LNCAP (cell line): ENCODE measurements at regions not wholly inside any gene's neighbourhood (a gene's known extent, or its start where the extent isn't known, plus 50 kb on each side); places are given as distances from the start of the nearest gene placed in this dataset.

ENCODE experiments used
- TF ChIP-seq, protein P1 (sequence below): fragments of 450-650 bp; IDR thresholded peaks from 2 replicates; pipeline ENCODE4 v1.5.1; 2017; ENCODE audit warnings: mild to moderate bottlenecking

DNA sequence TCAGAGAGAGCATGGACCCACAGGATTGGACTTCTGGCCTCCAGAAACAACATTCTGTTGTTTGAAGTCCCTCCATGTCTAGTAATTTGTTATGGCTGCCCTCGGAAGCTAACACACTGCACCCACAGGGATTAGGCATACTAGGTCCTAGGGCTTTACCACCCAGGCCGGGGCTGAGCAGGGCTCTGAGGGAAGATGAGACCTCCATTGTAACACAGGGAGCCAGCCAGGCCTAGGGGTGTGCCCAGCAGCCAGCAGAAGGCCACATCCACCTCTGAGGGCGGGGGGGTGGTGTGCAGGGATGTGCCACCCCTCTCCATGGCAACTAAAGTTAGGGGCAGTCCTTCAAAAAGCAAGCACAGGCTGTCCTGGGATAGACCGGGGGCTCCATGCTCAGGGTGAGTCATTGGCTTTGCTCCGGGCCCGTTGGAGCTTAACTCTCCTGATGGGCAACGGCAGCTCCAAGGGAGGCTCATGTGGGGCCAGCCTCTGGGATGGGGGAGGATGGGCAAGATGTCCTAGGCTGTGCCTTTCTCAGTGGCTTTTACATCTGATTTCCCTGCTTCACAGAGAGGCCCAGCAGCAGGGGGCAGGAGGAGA is 96.6 kb upstream of the GPR26 start:
- TF ChIP-seq, protein P1, sequence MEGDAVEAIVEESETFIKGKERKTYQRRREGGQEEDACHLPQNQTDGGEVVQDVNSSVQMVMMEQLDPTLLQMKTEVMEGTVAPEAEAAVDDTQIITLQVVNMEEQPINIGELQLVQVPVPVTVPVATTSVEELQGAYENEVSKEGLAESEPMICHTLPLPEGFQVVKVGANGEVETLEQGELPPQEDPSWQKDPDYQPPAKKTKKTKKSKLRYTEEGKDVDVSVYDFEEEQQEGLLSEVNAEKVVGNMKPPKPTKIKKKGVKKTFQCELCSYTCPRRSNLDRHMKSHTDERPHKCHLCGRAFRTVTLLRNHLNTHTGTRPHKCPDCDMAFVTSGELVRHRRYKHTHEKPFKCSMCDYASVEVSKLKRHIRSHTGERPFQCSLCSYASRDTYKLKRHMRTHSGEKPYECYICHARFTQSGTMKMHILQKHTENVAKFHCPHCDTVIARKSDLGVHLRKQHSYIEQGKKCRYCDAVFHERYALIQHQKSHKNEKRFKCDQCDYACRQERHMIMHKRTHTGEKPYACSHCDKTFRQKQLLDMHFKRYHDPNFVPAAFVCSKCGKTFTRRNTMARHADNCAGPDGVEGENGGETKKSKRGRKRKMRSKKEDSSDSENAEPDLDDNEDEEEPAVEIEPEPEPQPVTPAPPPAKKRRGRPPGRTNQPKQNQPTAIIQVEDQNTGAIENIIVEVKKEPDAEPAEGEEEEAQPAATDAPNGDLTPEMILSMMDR: no peak

DNA sequence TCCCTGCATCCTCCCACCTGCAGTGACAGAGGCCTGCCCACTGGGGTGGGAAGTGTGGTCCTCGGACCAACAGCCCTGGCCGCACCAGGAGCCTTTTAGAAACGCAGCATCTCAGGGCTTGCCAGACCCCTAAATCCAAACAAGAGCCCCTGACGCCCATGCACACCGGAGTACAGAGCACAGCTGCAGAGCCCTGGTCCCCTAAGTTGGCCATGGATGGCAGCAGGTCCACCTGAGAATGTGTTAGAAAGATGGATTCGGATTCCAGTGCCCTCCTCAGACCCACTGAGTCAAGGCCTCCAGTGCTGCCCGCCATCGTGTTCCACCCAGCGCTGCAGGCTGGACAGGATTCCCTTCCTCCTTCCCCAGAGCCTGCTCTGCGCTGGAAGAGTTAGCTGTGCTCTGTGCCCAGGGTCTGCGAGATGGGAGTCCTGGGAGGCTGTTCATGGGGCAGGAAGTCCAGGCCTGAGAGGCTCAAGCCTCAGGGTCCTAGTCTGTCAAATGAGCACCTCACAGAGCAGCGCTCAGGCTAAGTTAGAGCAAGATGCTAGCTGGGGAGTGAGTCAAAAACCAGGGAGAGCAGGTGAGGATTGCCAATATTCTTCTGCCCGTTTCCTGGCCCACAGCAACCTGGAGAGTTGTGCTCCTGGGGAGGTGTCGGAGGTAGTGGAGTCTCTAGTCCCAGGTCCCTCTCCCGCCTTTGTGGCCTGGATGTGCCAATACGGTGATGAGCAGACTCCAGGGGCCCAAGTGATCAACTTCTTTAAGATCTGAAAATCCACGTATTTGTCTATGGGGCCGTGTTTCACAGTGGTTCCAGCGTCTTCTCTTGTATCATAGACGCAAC is 95.9 kb upstream of the GPR26 start:
- TF ChIP-seq, protein P1: no peak

DNA sequence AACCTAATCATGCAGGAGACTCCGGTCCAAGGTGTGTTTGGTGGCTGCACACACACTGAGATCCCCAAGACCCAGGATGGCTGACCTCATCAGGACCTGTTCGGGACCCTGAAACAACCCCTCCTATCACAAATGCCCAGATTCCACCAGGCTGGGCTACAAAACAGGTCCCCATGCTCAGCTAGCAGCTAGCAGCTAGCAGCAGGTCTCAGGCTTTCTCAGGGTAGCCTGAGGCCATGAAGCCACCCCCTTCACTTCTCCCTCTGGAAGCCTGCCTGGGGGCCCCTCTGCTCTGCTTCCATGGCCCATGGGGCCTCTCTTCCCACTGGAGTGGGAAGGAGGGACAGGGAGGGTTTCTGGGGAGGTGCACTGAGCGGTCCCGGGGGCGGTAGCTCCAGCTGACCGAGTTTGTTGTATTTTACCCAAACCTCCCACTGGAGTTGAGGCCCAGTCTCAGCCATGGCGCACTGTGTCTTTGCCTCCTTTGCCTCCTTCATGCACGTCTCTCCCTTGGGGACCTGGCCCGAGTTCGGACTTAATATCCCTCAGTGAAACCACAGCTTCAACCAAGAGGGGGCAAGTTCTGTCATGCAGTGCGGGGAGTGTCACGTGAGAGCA is 95.1 kb upstream of the GPR26 start:
- TF ChIP-seq, protein P1: no peak

DNA sequence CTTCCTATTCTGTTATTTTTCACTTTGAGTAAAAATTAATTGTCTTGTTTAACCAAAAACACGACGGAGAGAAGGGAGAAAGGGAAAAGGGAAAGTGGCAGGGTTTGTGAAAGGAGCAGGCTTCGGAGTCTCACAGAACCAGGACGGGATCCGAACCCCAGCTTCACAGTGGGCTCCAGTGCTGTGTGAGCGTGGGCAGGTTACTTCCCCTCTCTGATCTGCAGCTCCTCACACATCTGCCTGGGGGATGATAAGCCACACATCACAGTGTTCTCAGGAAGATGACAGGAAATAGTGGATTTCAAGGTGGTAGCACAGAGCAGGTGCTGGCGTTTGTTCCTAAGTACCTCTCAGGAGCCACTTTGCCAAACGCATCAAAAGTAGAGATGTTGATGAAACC is 94.2 kb upstream of the GPR26 start:
- TF ChIP-seq, protein P1: no peak

DNA sequence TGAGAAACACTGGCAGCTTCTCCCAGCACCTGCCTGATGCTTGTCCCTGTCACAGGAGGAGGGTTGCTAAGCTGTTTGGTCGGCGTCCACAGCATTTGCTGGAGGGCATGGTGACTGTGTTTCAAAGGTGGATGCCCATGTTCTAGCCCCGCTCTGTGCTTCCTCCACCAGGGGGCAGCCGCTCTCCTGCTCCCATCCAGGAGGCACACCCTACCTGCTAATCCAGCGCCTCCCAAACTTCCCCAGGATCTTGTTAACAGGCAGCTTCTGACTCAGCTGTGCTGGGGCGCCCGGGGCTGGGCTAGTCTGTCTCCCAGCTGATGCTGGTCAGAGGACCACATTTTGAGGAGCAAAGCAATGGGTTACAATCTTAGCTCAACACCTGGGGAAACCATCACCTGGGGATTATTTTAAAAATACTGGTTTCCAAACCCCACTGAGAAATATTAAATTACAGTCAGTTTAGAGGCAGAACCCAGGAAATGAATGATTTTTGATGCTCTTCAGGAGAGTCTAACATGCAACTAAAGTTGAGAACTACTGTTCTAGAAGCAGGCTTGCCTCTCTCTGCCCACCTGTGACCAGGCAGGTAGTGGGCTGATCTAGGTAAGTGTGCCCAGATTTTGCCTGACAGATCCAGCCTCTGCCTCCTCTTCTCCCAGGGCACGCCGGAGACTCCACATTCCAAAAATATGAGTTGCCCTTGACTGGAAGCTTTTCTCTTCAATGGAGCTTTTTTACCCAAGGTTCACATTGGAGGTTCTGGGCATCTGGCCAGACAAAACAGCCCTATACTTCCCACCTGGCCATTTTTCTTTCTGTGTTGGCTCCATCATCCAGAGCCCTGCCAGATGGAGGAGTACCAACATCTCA is 92.7 kb upstream of the GPR26 start:
- TF ChIP-seq, protein P1: peak; percentile 89

DNA sequence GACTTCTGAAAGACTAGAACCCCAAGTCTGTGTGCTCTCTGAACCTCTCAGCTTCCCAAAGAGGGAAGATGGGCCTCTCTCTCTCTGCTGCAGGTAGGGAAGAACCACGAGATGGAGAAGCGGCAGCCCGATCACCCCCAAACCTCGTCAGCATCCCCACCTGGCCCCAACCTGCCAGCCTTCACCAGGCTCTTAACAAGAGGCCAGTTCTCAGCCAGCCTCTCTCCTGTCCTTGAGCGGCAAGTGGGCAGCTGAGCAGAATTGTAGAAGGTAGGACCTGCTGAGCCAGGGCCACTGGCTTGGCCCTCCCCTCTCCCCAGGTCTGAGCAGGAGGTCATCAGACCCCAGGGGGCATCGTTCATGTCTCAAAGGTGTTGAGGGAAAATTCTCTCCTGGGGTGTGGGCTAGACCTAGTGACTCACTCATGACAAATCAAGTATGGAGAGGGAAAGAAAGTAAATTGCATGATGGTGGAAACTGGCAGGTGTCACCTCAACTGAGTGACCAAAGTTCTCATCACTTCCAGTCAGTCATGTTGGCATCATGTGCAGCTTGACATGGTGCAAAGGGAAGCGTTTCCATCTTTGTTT is 92.0 kb upstream of the GPR26 start:
- TF ChIP-seq, protein P1: no peak

DNA sequence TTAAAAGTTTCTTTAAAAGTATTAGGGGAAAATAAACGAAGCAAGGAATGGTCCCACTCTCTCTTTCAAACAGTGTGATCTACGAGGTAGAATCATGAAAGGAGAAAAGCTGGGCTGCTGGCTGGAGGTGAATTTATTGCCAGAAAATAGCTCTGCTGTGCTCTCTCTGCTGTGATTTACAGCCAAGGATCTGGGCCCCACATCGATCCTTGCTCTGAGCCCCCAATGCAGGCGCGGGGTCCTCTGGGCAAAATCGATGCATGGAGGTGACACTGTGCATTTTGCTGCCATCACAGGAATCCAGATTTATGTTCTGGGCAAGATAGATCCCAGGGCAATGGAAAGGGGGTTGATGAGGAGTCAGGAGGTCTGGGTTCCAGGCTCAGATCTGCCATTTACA is 91.0 kb upstream of the GPR26 start:
- TF ChIP-seq, protein P1: no peak
